ENCODE measurements at regions not wholly inside any gene's neighbourhood (a gene's known extent, or its start where the extent isn't known, plus 50 kb on each side); places are given as distances from the start of the nearest gene placed in this dataset.

- Histone ChIP-seq H3K9me3 (ENCODE audit: insufficient read depth, low read length, severe bottlenecking) (no peaks in the 10 kb centered on the region), H3K79me2 (ENCODE audit: insufficient read depth, low read length) (no peaks in the 10 kb centered on the region), H3K27ac (ENCODE audit: low read length) (no peak overlapping the region), H2AFZ (ENCODE audit: low read depth, low read length) (no peak overlapping the region), H3K4me3 (ENCODE audit: low read depth in 1 of 2, low read length in 2 of 2) (no peak overlapping the region), H4K20me1 (ENCODE audit: insufficient read depth, low read length) (no peaks in the 10 kb centered on the region), H3K36me3 (ENCODE audit: insufficient read depth, low read length) (no peaks in the 10 kb centered on the region), H3K27me3 (ENCODE audit: insufficient read depth, low read length, poor library complexity) (no peaks in the 10 kb centered on the region), H3K4me2 (ENCODE audit: insufficient read depth, low read length) (no peak overlapping the region), H3K4me1 (ENCODE audit: insufficient read depth, low read length) (no peaks in the 10 kb centered on the region), H3K9ac (ENCODE audit: low read depth, low read length) (no peak overlapping the region)
- DNase-seq (no peak), ATAC-seq (ENCODE audit: insufficient read depth, low read depth) (no peak)
- TF ChIP-seq CTCF (IDR thresholded peaks at IDR 0.05; ENCODE audit: borderline replicate concordance, extremely low read depth, low read length, poor library complexity, severe bottlenecking) (no peak), EZH2 (IDR thresholded peaks at IDR 0.05; ENCODE audit: borderline replicate concordance, low read depth, low read length, severe bottlenecking) (no peak)
These were observed 397.4 kb downstream of the CD109 start for GRCh38 chr6:74093361-74093760.

- H3K36me3 ChIP-seq (ENCODE audit: insufficient read depth, low read length): no peaks in the 10 kb centered on the region
- H4K20me1 ChIP-seq (ENCODE audit: insufficient read depth, low read length): no peaks in the 10 kb centered on the region
- no peak overlapping the region for H3K4me3 ChIP-seq (ENCODE audit: low read depth in 1 of 2, low read length in 2 of 2)
- no peak for ATAC-seq (ENCODE audit: insufficient read depth, low read depth)
- no peaks in the 10 kb centered on the region for H3K4me1 ChIP-seq (ENCODE audit: insufficient read depth, low read length)
- H3K27ac ChIP-seq (ENCODE audit: low read length): no peak overlapping the region
- H2AFZ ChIP-seq (ENCODE audit: low read depth, low read length): no peak overlapping the region
- no peaks in the 10 kb centered on the region for H3K79me2 ChIP-seq (ENCODE audit: insufficient read depth, low read length)
- no peaks in the 10 kb centered on the region for H3K27me3 ChIP-seq (ENCODE audit: insufficient read depth, low read length, poor library complexity)
- no peaks in the 10 kb centered on the region for H3K9me3 ChIP-seq (ENCODE audit: insufficient read depth, low read length, severe bottlenecking)
- H3K9ac ChIP-seq (ENCODE audit: low read depth, low read length): no peak overlapping the region
- TF ChIP-seq CTCF (IDR thresholded peaks at IDR 0.05; ENCODE audit: borderline replicate concordance, extremely low read depth, low read length, poor library complexity, severe bottlenecking) (no peak), EZH2 (IDR thresholded peaks at IDR 0.05; ENCODE audit: borderline replicate concordance, low read depth, low read length, severe bottlenecking) (no peak)
- no peak overlapping the region for H3K4me2 ChIP-seq (ENCODE audit: insufficient read depth, low read length)
- no peak for DNase-seq
These were observed 395.8 kb downstream of the CD109 start for GRCh38 chr6:74091794-74092157.

- TF ChIP-seq EZH2 (IDR thresholded peaks at IDR 0.05; ENCODE audit: borderline replicate concordance, low read depth, low read length, severe bottlenecking) (no peak), CTCF (IDR thresholded peaks at IDR 0.05; ENCODE audit: borderline replicate concordance, extremely low read depth, low read length, poor library complexity, severe bottlenecking) (peak; percentile 72)
- Histone ChIP-seq H4K20me1 (ENCODE audit: insufficient read depth, low read length) (no peaks in the 10 kb centered on the region), H3K36me3 (ENCODE audit: insufficient read depth, low read length) (no peaks in the 10 kb centered on the region), H3K4me1 (ENCODE audit: insufficient read depth, low read length) (no peaks in the 10 kb centered on the region), H3K9ac (ENCODE audit: low read depth, low read length) (no peak overlapping the region), H3K9me3 (ENCODE audit: insufficient read depth, low read length, severe bottlenecking) (no peaks in the 10 kb centered on the region), H3K4me3 (ENCODE audit: low read depth in 1 of 2, low read length in 2 of 2) (no peak overlapping the region), H3K27ac (ENCODE audit: low read length) (no peak overlapping the region), H3K4me2 (ENCODE audit: insufficient read depth, low read length) (no peak overlapping the region), H3K27me3 (ENCODE audit: insufficient read depth, low read length, poor library complexity) (no peaks in the 10 kb centered on the region), H2AFZ (ENCODE audit: low read depth, low read length) (no peak overlapping the region), H3K79me2 (ENCODE audit: insufficient read depth, low read length) (no peaks in the 10 kb centered on the region)
- peak; percentile 61; the same call in 2 of the 3 replicates for ATAC-seq (ENCODE audit: insufficient read depth, low read depth)
- DNase-seq: no peak
These were observed 395.3 kb downstream of the CD109 start for GRCh38 chr6:74091136-74091793.
